Mesendoderm (in vitro differentiated cells): ENCODE measurements at regions not wholly inside any gene's neighbourhood (a gene's known extent, or its start where the extent isn't known, plus 50 kb on each side); places are given as distances from the start of the nearest gene placed in this dataset.

Source experiments
- DNase-seq: peaks from one replicate; pipeline ENCODE4 v3.0.0; 2013
- H2AK5ac ChIP-seq: 2 replicates; pipeline ENCODE4 v1.6.1; 2013; ENCODE audit warnings: low read length, inconsistent platforms
- H2BK120ac ChIP-seq: 2 replicates; pipeline ENCODE4 v1.6.1; 2013; ENCODE audit warnings: low read depth, mild to moderate bottlenecking, low read length, moderate library complexity, mixed read lengths
- H2BK15ac ChIP-seq: replicated peaks from 2 replicates; pipeline ENCODE4 v1.6.1; 2013; ENCODE audit warnings: low read depth, mild to moderate bottlenecking, moderate library complexity
- H2BK5ac ChIP-seq: 2 replicates; pipeline ENCODE4 v1.6.1; 2013; ENCODE audit warnings: low read length, inconsistent platforms
- H3K18ac ChIP-seq: 2 replicates; pipeline ENCODE4 v1.6.1; 2013; ENCODE audit warnings: mild to moderate bottlenecking, low read length, mixed read lengths
- H3K23ac ChIP-seq: one replicate; pipeline ENCODE4 v1.6.1; 2013; ENCODE audit warnings: low read length
- H3K27ac ChIP-seq: 2 replicates; pipeline ENCODE4 v1.5.1; 2013; ENCODE audit warnings: low read depth, mild to moderate bottlenecking, inconsistent platforms, low read length, moderate library complexity
- H3K27me3 ChIP-seq: 2 replicates; pipeline ENCODE4 v1.6.1; 2013; ENCODE audit warnings: low read length, control low read depth, mild to moderate bottlenecking, inconsistent platforms; ENCODE audit not compliant: insufficient read depth, poor library complexity
- H3K36me3 ChIP-seq: 2 replicates; pipeline ENCODE4 v1.6.1; 2013; ENCODE audit warnings: low read length, inconsistent platforms; ENCODE audit not compliant: control insufficient read depth, insufficient read depth
- H3K4ac ChIP-seq: one replicate; pipeline ENCODE4 v1.6.1; 2013; ENCODE audit warnings: low read depth, mild to moderate bottlenecking, low read length, moderate library complexity
- H3K4me1 ChIP-seq: 2 replicates; pipeline ENCODE4 v1.6.1; 2013; ENCODE audit warnings: low read depth, low read length, inconsistent platforms; ENCODE audit not compliant: control insufficient read depth
- H3K4me2 ChIP-seq: 2 replicates; pipeline ENCODE4 v1.6.1; 2013; ENCODE audit warnings: low read length
- H3K4me3 ChIP-seq: 2 replicates; pipeline ENCODE4 v1.5.1; 2013; ENCODE audit warnings: mild to moderate bottlenecking, low read length
- H3K56ac ChIP-seq: one replicate; pipeline ENCODE4 v1.6.1; 2013; ENCODE audit warnings: low read length
- H3K79me1 ChIP-seq: 2 replicates; pipeline ENCODE4 v1.6.1; 2013; ENCODE audit warnings: low read length, inconsistent platforms
- H3K79me2 ChIP-seq: 2 replicates; pipeline ENCODE4 v1.6.1; 2013; ENCODE audit warnings: mild to moderate bottlenecking, low read length; ENCODE audit not compliant: control insufficient read depth, insufficient read depth
- H3K9ac ChIP-seq: 2 replicates; pipeline ENCODE4 v1.6.1; 2013; ENCODE audit warnings: low read length, inconsistent platforms
- H4K5ac ChIP-seq: one replicate; pipeline ENCODE4 v1.6.1; 2013; ENCODE audit warnings: low read length
- H4K8ac ChIP-seq: one replicate; pipeline ENCODE4 v1.6.1; 2013; ENCODE audit warnings: low read depth, mild to moderate bottlenecking, control low read depth, low read length, moderate library complexity
- WGBS: extraction: QIAGEN DNeasy Blood & Tissue Kit; methylation state at CpG from one replicate; pipeline ENCODE4 v1.1.7; 2013; ENCODE audit warnings: low lambda C conversion rate, missing lambda C conversion rate; ENCODE audit not compliant: insufficient coverage; ENCODE audit errors: extremely low coverage; 5-methylcytosine and 5-hydroxymethylcytosine counted together

- H4K8ac ChIP-seq: no peak overlapping the region
- no peak overlapping the region for H3K18ac ChIP-seq
- no peak overlapping the region for H3K4me3 ChIP-seq
- DNase-seq: no peak
- H3K4me2 ChIP-seq: no peak overlapping the region
- H3K9ac ChIP-seq: no peak overlapping the region
- H3K4ac ChIP-seq: no peak overlapping the region
- H3K27ac ChIP-seq: no peak overlapping the region
- no peak overlapping the region for H2BK15ac ChIP-seq
- no peak overlapping the region for H2BK5ac ChIP-seq
- no peaks in the 10 kb centered on the region for H3K4me1 ChIP-seq
- H3K79me2 ChIP-seq: no peaks in the 10 kb centered on the region
- no peak overlapping the region for H4K5ac ChIP-seq
- H3K56ac ChIP-seq: no peak overlapping the region
- no peaks in the 10 kb centered on the region for H3K79me1 ChIP-seq
- no CpG with 5 or more reads among the region's 7 CpGs for WGBS
- no peaks in the 10 kb centered on the region for H3K36me3 ChIP-seq
- H3K27me3 ChIP-seq: no peaks in the 10 kb centered on the region
- no peak overlapping the region for H2BK120ac ChIP-seq
- H2AK5ac ChIP-seq: no peak overlapping the region
- peak overlapping the region; percentile 35 for H3K23ac ChIP-seq
These were observed 321.0 kb downstream of the LTN1 start for GRCh38 chr21:28671549-28672195.

- Histone ChIP-seq H3K56ac (no peak overlapping the region), H3K4me1 (no peaks in the 10 kb centered on the region), H2BK5ac (no peak overlapping the region), H3K27me3 (no peaks in the 10 kb centered on the region), H2BK120ac (no peak overlapping the region), H4K8ac (no peak overlapping the region), H3K9ac (no peak overlapping the region), H3K18ac (no peak overlapping the region), H3K4me3 (no peak overlapping the region), H3K4me2 (no peak overlapping the region), H2BK15ac (no peak overlapping the region), H3K79me1 (no peaks in the 10 kb centered on the region), H4K5ac (no peak overlapping the region), H2AK5ac (no peak overlapping the region), H3K79me2 (no peaks in the 10 kb centered on the region), H3K27ac (no peak overlapping the region), H3K4ac (no peak overlapping the region), H3K36me3 (no peaks in the 10 kb centered on the region), H3K23ac (no peak overlapping the region)
- no CpG with 5 or more reads among the region's 3 CpGs for WGBS
- DNase-seq: no peak
These were observed 322.6 kb downstream of the LTN1 start for GRCh38 chr21:28669971-28670653.

GRCh38 chr21:28669321-28669720 is 323.4 kb downstream of the LTN1 start:
- Histone ChIP-seq H3K27me3 (no peaks in the 10 kb centered on the region), H3K9ac (no peak overlapping the region), H3K4ac (no peak overlapping the region), H3K36me3 (no peaks in the 10 kb centered on the region), H2BK5ac (no peak overlapping the region), H3K4me2 (no peak overlapping the region), H3K4me3 (no peak overlapping the region), H3K79me1 (no peaks in the 10 kb centered on the region), H4K8ac (no peak overlapping the region), H3K56ac (no peak overlapping the region), H3K23ac (no peak overlapping the region), H3K27ac (no peak overlapping the region), H2BK120ac (no peak overlapping the region), H3K4me1 (no peaks in the 10 kb centered on the region), H2AK5ac (no peak overlapping the region), H3K79me2 (no peaks in the 10 kb centered on the region), H4K5ac (no peak overlapping the region), H3K18ac (no peak overlapping the region), H2BK15ac (no peak overlapping the region)
- no peak for DNase-seq
- no CpG with 5 or more reads among the region's 2 CpGs for WGBS

- DNase-seq: no peak
- WGBS: no CpG with 5 or more reads among the region's 5 CpGs
- Histone ChIP-seq H3K18ac (no peak overlapping the region), H4K8ac (no peak overlapping the region), H3K23ac (no peak overlapping the region), H4K5ac (no peak overlapping the region), H3K27me3 (no peaks in the 10 kb centered on the region), H3K36me3 (no peaks in the 10 kb centered on the region), H3K4me3 (no peak overlapping the region), H3K4ac (no peak overlapping the region), H3K79me2 (no peaks in the 10 kb centered on the region), H2AK5ac (no peak overlapping the region), H3K4me2 (no peak overlapping the region), H2BK15ac (no peak overlapping the region), H3K79me1 (no peaks in the 10 kb centered on the region), H3K27ac (no peak overlapping the region), H2BK120ac (no peak overlapping the region), H2BK5ac (no peak overlapping the region), H3K4me1 (no peaks in the 10 kb centered on the region), H3K56ac (no peak overlapping the region), H3K9ac (no peak overlapping the region)
These were observed 328.9 kb downstream of the LTN1 start for GRCh38 chr21:28663754-28664153.

- H2BK15ac ChIP-seq: no peak overlapping the region
- no peaks in the 10 kb centered on the region for H3K4me1 ChIP-seq
- H2BK120ac ChIP-seq: no peak overlapping the region
- H3K79me1 ChIP-seq: no peaks in the 10 kb centered on the region
- no peak overlapping the region for H3K4ac ChIP-seq
- H3K27ac ChIP-seq: no peak overlapping the region
- H3K79me2 ChIP-seq: no peaks in the 10 kb centered on the region
- DNase-seq: no peak
- H3K23ac ChIP-seq: no peak overlapping the region
- no peak overlapping the region for H3K9ac ChIP-seq
- H2BK5ac ChIP-seq: no peak overlapping the region
- WGBS: no CpG with 5 or more reads among the region's 4 CpGs
- no peak overlapping the region for H3K4me3 ChIP-seq
- H2AK5ac ChIP-seq: no peak overlapping the region
- no peaks in the 10 kb centered on the region for H3K27me3 ChIP-seq
- H3K36me3 ChIP-seq: no peaks in the 10 kb centered on the region
- H4K8ac ChIP-seq: no peak overlapping the region
- no peak overlapping the region for H4K5ac ChIP-seq
- H3K18ac ChIP-seq: no peak overlapping the region
- no peak overlapping the region for H3K56ac ChIP-seq
- H3K4me2 ChIP-seq: no peak overlapping the region
These were observed 329.5 kb downstream of the LTN1 start for GRCh38 chr21:28663111-28663693.
